Activated T-cell treated with anti-CD3 and anti-CD28 coated beads, Interleukin-2, amount 50 U/mL, for 48 hours (primary cell): ENCODE measurements at regions not wholly inside any gene's neighbourhood (a gene's known extent, or its start where the extent isn't known, plus 50 kb on each side); places are given as distances from the start of the nearest gene placed in this dataset.
"Not testable (repeated sequence)": the region's sequence is repeated elsewhere in the genome, so short reads cannot be mapped to it uniquely, and the experiment has no call there.

Experiments
- DNase-seq, 2 experiments: peaks; one replicate each; pipeline ENCODE4 v3.0.0-alpha.2; 2020

DNA sequence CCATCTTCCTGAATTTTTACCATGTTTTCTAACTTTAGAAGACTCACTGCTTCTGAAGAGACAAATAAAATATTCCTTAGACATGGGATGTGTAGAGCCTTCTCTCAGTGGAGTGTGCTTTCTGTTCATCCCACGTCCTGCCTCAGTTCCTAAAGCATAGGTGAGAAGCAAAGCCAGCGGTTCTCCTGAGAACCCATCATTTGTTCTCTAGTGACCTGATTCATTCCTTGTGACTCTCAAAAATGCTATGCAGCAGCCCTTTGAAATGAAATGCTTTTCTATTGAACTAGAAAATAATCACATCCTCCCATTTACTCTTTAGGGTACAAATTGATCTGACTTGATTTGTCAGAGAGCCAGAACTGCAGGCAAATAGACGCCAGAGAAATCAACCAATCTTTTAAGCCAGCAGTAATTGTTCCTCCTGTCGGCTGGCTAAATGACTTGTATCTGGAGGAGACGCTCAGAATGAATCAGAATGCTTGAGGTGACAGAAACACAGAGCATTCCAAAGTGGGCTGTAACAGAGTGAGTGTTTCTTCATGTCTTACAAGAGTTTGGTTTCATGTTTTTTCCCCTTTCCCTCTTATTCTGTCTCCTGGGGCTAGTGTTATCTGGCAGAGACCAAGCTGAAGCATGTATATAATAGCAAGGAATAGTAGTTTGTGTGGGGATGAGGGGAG lies 81.3 kb upstream of the TMEM178A start:
- DNase-seq: no peak

DNA sequence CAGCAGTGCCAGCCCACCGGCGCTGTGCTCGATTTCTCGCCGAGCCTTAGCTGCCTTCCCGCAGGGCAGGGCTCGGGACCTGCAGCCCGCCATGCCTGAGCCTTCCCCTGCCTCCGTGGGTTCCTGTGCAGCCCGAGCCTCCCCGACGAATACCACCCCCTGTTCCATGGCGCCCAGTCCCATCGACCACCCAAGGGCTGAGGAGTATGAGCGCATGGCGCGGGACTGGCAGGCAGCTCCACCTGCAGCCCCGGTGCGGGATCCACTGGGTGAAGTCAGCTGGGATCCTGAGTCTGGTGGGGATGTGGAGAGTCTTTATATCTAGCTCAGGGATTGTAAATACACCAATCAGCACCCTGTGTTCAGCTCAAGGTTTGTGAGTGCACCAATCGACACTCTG lies 80.2 kb upstream of the TMEM178A start:
- DNase-seq: not testable (repeated sequence)

DNA sequence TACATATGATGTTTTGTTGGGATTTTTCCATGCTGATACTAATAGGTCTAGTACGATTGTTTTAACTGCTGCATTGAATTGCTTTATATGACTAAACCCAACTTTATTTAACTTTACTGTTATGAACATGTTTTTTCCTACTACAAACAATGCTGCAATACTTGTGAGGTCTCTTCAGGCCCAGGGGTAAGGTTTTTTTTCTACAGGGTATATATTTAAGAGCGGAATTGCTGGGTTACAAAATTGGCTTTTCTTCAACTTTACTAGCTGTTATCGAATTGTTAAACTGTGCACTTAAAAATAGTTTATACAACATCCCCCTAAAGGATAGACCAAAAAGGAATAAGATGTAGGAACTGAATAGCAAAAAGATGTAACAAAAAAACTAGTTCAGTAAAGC lies 78.5 kb upstream of the TMEM178A start:
- no peak for DNase-seq

DNA sequence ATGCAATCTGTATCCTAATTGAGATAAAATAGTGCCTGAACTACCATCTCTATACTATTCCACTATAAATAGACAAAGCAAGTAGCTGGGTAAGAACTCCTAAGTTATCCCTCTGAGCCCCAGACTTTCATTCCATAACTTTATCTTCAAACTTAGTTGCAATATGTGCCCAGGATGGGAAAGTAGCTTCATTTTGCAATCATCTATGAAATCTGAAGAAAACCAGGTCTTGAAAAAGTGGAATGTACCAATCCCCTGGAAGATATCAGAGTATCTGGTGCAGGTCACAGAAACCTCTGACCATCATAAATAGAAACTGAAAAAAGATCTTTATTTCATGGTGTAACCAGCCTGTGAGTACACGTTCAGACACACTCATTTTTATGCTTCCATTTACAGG lies 78.1 kb upstream of the TMEM178A start:
- DNase-seq: no peak

DNA sequence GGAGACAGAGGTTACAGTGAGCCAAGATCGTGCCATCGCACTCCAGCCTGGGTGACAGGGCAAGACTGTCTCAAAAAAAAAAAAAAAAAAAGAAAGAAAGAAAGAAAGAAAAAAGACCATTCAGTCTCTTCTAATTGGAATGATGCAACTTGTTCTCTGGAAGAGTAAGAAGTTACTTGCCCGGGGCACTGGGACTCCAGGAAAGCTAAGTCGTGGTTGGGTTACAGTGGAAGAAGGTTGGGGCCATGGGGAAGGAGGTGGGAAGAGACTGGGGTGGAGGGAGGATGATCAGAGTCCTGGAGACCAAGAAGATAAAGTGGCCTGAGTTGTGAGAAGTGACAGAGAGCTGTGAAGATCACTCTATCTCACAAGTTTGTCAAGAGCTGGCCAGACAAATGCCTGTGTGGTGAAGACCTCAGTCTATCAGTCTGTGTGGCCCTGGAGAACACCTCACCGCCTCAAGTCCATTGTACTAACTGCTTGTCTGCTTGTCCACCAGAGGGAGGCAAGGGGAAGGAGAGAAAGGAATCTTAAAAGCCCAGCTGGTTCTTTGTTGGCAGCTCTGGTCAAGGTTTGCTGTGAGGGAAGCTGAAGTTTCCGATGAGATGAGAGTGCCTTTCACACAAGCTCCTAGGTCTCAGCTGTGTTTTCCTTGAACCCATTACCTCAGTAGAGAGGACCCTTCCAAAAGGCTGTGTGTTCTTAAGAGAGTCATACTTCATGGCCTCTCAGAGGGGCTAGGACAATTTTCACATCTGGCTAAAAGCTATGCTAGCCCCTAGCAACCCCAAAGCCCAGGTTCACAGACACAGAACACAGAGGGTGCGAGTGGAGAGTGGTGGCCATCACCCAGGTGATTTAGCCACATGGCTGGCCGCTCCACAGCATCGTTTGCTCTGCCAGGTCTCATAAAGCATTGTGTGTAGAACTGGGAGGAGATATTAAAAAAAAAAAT lies 72.0 kb upstream of the TMEM178A start:
- no peak for DNase-seq

DNA sequence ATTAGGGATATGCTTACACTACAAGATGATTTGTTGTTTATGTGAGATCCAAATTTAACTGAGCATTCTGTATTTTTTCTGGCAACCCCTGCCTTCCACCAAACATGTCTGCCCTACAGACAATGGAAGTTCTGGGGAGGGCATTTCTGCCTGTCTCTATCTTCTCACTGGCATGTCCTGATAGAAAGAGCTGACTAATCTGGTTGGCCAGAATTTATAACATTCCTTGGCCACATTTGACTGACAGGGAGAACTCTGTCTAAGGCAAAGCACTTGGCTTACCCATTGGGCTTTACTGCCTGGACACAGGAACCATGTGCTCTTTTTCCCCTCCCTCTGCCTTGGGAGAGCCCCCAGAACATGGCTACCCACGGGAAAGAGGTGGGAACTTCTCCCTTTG lies 70.6 kb upstream of the TMEM178A start:
- DNase-seq: no peak

DNA sequence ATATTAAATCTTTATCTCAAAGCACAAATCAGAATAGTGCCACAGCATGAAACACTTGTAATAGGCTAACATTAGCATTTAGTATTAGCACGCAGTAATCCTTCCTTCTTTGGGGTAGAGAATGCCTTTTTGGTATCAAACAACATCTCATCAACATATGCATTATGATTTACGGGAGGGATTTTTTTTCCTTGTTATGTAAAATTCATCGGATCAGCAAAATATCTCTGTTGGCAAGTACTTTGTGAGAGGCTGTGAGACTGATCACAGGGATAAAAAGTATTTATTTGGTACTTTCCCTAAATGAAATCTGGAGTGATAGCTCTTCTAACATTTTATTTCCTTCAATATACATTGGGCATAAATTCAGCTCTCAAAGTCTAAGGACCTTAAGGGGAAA lies 68.4 kb upstream of the TMEM178A start:
- DNase-seq: no peak

DNA sequence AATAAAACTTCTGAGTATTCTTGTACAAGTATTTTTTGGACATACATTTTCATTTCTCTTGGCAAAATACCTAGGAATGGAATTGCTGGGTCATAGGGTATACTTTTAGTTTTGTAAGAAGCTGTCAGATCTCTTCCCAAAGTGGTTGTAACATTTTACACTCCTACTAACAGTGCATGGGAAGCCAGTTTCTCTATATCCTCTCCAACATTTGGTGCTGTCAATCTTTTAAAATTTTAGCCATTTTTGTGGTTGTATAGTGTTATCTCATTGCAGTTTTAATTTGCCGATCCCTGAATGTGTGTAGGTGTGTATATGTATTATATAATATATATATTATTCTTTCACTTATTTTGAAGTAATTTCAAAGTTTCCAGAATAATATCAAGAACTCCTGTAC lies 63.1 kb upstream of the TMEM178A start:
- DNase-seq: no peak

DNA sequence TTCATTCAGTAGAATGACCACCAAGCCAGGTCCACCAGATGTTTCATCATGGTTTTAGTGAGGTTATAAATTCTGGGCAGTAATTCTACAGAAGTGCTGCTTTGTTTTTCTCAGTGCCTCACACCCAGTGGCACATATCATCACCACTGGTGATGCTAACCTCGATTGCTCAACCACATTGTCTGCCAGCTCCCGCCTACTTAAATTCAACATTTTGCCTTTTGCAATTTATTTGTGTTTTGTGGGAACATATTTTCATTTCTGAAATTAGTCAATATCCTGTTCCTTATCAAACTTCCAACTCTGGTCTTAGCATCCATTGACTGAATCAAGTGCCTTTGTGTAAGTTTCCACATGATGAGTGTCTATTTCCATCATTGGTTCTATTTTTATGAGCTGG lies 62.3 kb upstream of the TMEM178A start:
- no peak for DNase-seq

DNA sequence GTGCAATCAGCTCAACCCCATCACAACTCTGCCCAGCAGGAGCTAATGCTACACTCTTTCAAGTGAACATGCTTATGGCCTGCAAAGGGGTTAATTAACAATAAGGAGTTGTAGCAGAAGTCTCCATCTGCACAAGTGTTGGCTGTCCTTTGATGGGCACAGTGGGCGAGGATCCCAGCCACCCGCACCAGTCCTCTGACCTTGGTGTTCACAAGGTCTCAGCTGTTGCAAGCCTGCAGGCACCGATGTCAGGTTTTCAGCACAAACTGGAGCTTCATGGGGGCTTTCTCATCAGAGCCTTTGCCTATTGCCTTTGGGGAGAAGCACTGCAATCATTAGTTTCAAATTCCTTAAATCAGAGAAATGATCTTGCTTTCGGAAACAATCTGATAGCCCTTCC lies 60.9 kb upstream of the TMEM178A start:
- DNase-seq: no peak

DNA sequence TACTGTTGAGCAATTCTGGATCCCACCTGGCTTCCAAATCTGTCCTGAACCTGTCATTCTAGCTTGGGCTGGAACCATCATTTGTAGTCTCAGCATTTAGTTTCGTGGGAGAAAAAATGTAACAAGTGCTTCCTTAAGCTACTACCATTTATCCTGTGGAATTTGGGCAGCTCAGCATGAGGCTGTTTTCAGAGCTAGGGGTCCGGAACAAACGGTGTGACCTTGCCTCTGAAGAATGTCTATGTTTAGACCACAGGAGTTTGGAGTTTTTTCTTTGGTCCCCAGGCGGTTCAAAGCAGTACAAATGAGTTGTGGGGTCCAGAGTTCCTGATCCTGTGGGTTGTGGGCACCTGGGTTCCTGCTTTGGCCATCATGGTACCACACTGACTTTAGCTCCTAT lies 59.1 kb upstream of the TMEM178A start:
- no peak for DNase-seq

DNA sequence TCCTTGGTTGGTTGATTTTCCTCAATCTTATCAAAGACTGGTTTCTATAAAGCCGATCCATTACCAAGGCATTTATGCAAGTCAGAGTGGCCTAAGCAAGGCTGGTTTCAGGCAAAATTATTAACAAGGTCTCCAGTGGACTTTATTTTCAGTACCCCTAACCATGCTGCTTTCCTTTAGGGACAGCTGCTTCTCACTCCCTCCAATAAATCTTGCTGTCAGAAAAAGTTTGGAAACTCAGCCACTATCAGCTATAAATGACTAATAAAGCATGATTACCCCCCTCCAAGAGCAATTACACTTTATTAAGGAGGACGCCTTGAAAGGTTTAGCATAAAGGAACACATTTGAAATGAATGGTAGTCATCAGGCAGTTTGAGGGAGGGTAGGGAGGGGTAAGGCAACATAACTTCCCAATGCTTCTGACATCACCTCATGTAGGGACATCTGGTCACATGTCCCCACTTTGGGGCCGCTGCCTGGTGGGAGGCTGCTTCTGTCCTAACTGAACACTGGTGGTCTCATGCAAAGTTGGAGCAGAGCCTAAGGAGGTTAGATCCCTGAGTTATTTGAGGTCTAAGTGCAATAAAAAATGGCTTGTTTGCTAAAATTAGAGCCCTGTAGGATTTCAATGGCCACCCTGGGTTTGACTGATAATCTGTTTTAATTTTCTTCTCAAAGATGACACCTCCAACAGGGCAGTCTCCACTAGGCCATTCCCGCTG lies 58.0 kb upstream of the TMEM178A start:
- no peak for DNase-seq

DNA sequence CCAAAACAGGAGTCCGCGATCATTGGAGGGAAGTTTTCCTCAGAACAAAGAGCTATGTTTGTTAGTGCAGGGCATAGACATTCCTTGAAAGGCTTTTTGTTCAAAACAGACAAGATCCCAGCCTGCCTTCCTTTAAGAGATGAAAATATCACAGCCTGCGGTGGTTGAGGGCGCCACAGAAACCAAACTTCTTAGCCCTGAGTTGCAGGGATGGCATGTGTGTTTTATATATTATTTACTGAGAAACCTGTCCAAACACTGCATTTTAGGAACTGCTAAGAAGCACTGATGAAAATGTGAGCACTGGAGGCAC lies 57.5 kb upstream of the TMEM178A start:
- no peak for DNase-seq

DNA sequence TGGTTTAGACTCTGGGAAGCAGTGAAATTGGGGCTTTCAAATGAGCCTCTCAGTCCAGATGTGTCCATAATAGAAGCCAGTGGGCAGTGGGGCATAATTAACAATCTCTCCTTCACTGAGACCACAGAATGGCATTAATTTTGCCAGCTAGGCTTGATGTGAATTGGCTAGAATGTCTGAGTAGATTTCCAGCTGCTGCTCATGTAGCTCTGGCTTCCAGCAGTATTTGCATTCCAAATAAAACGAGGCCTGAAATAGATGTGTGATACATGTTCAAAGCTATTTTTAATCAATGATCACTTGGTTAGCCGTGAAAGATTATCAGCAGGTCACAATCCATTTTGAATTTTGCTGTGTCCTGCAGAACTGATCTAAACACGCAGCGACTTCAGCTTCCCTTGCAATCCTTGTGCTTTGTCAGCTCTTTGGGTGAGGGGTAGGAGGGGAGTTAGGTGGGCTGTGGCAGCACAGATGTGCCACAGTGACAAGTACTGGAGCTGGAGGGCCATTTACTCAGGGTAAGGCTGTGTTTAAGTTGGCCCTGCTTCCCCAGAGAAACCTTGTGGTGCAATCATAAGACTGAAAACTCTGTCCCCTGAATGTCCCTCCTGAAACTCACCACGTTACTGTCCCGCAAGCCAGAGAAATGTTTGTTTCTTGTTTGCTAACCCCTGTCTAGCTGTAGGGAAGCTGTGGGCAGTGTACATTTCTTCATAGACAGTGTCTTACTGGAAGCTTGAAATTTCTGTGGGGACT lies 56.9 kb upstream of the TMEM178A start:
- DNase-seq: no peak

DNA sequence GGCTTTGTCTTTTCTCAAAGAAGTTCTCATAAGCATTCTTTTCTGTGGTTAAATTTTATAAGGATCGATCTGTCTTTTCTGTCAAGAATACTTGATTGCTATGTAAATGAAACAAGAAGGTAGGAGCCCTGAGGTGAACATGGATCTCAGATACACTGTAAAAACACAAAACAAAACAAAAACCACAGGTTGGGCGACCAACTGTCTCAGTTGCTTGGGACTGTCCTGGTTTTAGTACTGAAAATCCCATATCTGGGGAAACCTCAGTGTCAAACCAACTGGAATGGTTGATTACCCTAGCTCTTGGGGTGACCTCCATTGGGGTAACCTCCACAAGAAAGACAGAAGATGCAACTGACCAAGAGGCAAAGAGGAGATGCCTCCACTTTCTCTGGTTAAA lies 55.8 kb upstream of the TMEM178A start:
- DNase-seq: no peak

DNA sequence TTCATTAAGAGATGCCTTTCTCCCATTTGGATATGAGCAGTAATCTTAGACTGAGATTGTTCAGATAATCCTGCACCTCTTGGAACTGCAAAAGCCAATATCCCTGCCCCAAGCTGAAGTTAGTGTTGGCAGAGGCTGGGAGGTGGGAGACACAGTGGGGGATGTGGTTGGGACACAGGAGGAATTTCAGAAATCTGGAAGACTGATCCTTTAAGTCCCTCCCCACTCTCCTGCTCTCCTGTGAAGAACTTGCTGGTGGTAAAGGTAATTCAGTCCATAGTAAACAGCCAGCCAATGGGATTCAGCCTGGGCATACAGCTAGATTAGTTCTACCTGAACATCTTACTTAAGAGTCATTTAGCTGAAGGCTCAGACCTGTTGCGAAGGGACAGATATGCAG lies 50.0 kb upstream of the TMEM178A start:
- DNase-seq: no peak
